ENCODE measurements at regions not wholly inside any gene's neighbourhood (a gene's known extent, or its start where the extent isn't known, plus 50 kb on each side); places are given as distances from the start of the nearest gene placed in this dataset.
"Not testable (repeated sequence)": the region's sequence is repeated elsewhere in the genome, so short reads cannot be mapped to it uniquely, and the experiment has no call there.

GRCh38 chr1:79974659-79975058 is 968.1 kb upstream of the ADGRL4 start:
- DNase-seq: no peak

GRCh38 chr1:79969886-79970285 is 963.4 kb upstream of the ADGRL4 start:
- no peak for DNase-seq

- no peak for DNase-seq
These were observed 959.9 kb upstream of the ADGRL4 start for GRCh38 chr1:79966438-79966837.

GRCh38 chr1:79959635-79960034 is 953.1 kb upstream of the ADGRL4 start:
- no peak for DNase-seq

GRCh38 chr1:79955966-79956365 is 949.4 kb upstream of the ADGRL4 start:
- no peak for DNase-seq

GRCh38 chr1:79950511-79950910 is 944.0 kb upstream of the ADGRL4 start:
- no peak for DNase-seq

GRCh38 chr1:79945391-79945790 is 938.9 kb upstream of the ADGRL4 start:
- no peak for DNase-seq

- no peak for DNase-seq
These were observed 922.8 kb upstream of the ADGRL4 start for GRCh38 chr1:79929356-79929755.

GRCh38 chr1:79928901-79929300 is 922.4 kb upstream of the ADGRL4 start:
- no peak for DNase-seq

GRCh38 chr1:79920960-79921669 is 914.6 kb upstream of the ADGRL4 start:
- DNase-seq: no peak

GRCh38 chr1:79914896-79915295 is 908.4 kb upstream of the ADGRL4 start:
- no peak for DNase-seq

- no peak for DNase-seq
These were observed 906.3 kb upstream of the ADGRL4 start for GRCh38 chr1:79912813-79913212.

- DNase-seq: no peak
These were observed 896.8 kb upstream of the ADGRL4 start for GRCh38 chr1:79903321-79903720.

- DNase-seq: no peak
These were observed 895.9 kb upstream of the ADGRL4 start for GRCh38 chr1:79902418-79902817.

- no peak for DNase-seq
These were observed 893.4 kb upstream of the ADGRL4 start for GRCh38 chr1:79899914-79900313.

- no peak for DNase-seq
These were observed 889.6 kb upstream of the ADGRL4 start for GRCh38 chr1:79896140-79896539.

- no peak for DNase-seq
These were observed 889.0 kb upstream of the ADGRL4 start for GRCh38 chr1:79895573-79895972.

GRCh38 chr1:79894129-79894528 is 887.6 kb upstream of the ADGRL4 start:
- DNase-seq: not testable (repeated sequence)

GRCh38 chr1:79887059-79887458 is 880.5 kb upstream of the ADGRL4 start:
- no peak for DNase-seq

- no peak for DNase-seq
These were observed 878.6 kb upstream of the ADGRL4 start for GRCh38 chr1:79885101-79885500.

- no peak for DNase-seq
These were observed 870.6 kb upstream of the ADGRL4 start for GRCh38 chr1:79877086-79877485.

- no peak for DNase-seq
These were observed 868.7 kb upstream of the ADGRL4 start for GRCh38 chr1:79875187-79875586.

- no peak for DNase-seq
These were observed 867.8 kb upstream of the ADGRL4 start for GRCh38 chr1:79874289-79874688.

- no peak for DNase-seq
These were observed 852.9 kb upstream of the ADGRL4 start for GRCh38 chr1:79859212-79859948.

- no peak for DNase-seq
These were observed 845.5 kb upstream of the ADGRL4 start for GRCh38 chr1:79852004-79852403.
